ENCODE measurements at regions not wholly inside any gene's neighbourhood (a gene's known extent, or its start where the extent isn't known, plus 50 kb on each side); places are given as distances from the start of the nearest gene placed in this dataset.

DNA sequence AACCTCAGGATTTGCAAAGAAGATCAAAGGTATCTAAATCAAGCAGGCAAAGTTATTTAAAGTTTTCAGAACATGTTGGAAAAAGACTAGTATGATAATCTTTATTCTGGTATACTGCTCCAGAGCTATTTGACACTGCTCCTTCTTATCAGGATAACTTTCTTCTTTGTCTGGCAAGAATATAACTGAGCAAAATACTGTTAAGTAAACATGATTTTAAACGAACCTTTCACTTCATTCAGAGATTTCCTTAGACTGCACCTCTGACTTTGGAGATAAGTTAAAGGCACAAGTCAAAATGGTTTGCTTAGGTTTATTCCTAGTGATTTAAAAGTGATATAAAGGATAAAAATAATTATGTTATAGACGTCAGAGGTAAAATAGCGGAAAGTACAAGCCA lies 103.9 kb upstream of the CCDC190 start:
- DNase-seq: no peak

DNA sequence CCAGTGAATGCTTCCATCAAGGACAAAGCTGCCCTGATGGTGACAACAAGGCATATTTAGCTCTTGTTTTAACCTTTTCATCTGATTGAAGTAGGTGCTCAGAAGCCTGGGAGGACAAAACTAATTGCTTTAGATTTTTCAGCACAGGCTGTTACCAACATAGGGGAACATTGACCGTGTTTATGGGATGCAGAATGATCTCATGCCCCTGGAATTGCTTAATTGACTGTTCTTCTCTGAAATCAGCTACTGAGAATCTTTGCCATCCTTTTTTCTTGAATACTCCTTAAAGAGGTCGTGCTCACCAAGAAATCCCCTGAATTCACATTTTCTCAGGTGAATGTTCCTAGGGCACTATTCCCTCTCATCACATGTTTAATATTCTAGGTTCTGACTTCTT lies 95.9 kb upstream of the CCDC190 start:
- DNase-seq: no peak

DNA sequence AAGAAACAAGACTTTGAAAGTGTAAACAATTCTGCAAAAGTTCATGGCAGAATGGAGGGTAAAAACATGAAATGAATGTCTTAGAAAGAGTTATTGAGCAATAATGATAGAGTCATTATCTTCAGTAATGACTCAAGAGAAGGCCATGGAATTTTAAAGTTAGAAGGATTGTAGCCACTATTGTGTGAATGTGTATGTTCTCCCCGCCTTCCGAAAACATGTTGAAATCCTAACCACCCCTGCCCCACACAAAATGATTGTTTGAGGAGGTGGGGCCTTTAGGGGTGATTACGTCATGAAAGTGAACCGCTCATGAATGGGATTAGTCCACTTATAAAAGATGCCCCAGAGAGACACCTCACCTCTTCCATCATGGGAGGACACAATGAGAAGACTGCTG lies 93.8 kb upstream of the CCDC190 start:
- no peak for DNase-seq

DNA sequence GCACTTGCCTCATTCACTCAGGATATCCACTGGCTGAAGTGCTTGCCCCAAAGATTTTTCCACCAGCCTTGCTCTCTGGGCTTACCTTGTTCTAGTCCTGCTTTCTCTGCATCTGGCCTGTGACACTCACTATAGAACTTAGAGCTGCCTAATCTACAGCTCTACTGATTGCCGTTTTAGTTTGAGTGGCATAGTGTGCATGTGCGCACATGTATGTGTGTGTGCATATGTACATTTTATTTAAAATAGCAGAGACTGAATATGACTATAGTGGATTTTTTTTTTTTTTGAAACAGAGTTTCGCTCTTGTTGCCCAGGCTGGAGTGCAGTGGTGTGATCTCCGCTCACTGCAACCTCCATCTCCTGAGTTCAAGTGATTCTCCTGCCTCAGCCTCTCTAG lies 92.0 kb upstream of the CCDC190 start:
- DNase-seq: no peak

DNA sequence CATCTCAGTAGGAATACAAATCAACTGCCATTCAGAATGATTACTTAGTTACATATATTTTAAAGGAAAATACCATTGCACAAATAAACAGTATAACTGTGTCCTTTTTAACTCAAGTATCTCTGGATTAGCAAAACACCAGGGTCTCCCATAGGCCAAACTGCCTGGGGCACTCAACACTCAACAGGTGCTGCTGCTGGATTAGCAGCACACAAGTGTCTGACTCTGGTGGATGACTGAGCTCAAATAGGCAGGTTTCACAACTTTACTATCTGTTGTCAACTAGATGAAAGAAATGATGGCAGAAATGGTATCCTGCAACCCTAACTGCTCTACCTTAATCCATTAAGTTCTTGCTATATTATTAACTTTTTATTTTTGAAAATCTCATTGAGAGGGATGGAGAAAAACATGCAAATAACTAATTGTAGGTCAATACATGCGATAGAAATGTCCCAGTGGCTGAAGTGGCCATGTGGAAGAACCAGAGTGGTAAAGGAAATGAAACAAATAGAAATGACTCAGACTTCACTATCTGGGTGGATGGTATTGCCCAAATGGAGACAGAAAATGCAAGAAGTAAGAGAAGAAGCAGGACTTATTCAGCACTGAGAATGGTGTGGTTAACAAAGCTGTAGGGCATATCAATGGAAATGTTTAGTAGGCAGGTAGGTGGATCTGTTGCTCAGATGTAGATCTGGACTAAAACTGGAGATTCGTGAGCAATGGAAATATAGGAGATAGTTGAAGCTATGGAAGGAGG lies 90.8 kb upstream of the CCDC190 start:
- no peak for DNase-seq

DNA sequence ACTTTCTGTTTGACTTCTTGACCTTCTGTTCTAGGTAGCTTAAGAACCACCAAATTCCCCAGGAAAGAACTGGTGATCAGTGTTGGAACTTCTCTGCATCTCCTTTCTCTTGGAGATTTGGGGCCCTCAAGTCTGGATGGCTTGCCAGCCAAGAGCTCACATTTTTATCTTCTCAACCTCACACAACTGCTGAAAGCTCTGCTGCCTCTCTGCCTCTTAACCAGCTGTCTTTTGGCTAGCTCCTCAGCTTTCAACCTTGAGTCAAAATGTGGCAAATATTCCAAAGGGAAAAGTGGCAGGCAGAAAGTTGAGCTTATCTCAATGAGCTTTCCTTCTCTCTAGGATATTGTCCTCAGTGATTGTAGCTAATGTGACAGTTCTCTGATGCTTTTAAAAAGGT lies 89.2 kb upstream of the CCDC190 start:
- DNase-seq: no peak

DNA sequence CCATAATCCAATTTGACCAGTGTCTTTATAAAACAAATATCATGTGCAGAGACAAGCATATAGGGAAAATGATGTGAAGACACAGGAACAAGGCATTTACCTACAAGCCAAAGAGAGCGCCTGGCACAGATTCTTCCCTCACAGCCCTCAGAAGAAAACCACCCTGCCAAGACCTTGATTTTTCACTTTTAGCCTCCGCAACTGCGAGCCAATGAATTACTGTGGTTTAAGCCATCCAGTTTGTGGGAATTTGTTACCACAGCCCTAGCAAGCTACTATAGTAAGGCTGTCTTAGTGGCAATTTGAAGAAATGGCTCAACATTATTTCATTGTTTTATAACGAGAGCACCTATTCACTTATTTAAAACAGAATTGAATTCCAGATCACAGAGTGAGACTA lies 85.7 kb upstream of the CCDC190 start:
- DNase-seq: no peak

DNA sequence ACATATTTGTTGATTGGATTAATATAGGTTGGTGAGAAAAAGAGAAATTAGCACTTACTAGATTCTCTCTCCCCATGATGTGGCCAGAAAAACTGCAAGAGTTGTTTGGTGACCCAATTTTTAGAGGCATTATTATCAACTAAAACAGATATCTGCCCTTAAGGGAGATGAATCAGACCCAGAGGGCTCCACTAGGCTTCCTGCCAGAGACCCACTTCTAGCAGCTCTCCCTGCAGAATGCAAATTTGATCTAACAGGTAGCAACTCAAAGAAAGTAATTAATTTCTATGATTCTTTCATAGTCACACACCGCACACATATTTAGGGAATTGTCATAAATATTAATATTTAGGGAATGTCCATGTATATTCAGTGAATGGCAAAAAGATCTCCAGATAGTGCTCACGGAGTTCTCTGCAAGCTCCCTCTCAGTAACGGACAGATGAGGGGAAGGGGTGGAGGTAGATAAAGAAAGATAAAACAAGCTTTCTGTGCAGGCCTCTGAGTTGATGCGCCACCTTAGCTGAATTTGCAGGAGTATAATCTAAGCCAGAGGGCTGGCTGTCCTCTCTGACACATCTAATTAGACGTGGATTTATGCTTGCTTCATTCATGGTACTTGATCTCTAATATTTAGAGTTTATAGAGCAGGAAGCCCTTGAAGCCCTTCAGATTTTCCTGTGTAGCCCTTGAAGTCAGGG lies 84.1 kb upstream of the CCDC190 start:
- DNase-seq: no peak

DNA sequence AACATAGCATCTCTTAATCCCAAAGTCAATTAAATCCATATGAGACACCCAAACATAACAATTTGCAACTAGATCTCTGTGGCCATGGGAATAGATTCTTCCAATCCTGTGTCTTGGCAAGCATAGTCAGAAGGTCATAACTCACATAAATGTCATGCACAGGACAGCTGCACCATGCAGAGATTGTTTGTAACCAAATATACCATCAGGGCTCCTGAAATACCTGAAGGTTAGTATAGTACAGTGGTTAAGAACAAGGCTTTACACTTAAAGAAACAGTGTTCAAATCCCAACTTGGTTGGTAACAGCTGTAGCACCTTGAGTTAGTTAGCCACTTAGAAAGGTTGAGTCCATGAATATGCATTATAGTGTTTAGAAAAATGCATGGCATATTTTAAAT lies 82.6 kb upstream of the CCDC190 start:
- DNase-seq: no peak

DNA sequence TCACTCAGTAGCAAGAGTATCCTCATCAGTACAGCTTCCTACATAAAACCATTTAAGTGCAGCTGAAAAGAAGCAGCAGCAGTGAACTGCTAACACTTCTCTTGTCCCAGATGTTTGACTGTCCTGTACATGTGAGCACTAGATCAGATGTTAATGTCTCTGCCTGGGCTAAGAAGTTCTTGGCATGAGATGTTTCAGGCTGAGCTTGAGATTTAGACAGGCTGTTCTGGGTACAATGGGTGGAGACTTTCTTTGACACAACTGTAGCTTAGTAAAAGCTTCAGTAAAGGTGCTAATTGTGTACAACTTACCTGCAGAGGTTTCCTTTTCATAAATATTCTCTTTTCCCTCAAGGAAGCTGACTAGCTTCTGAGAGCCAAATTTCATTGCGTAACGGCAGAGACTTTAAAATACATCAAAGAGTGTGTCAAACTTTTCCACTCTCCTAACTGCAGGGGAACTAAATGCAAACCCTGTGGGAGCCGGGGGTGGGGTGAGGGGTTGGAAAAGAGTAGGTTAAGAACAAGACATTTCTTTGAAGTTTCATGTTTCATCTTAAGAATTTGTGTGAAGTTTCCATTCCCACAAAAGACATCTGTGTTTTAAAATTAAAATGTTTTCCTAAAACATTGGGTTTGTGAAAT lies 82.1 kb upstream of the CCDC190 start:
- no peak for DNase-seq

DNA sequence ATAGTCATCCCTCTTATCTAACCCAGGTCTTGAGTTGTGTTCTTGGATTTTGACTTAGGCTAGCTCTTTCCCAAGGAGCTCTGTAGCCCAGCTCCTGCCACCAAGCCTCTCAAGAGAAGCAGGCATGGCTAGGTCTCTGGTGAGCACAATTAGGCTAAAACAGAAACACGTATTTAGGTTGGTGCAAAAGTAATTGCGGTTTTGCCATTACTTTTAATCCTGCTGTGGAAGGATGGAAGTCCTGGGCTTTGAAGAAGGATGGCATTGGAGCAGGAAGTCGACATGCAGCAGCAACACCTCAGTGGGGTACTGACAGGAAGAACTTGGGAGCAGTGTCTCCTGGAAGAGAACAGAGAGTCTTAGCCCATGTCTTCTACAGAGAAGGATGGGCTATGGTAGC lies 80.0 kb upstream of the CCDC190 start:
- DNase-seq: no peak

DNA sequence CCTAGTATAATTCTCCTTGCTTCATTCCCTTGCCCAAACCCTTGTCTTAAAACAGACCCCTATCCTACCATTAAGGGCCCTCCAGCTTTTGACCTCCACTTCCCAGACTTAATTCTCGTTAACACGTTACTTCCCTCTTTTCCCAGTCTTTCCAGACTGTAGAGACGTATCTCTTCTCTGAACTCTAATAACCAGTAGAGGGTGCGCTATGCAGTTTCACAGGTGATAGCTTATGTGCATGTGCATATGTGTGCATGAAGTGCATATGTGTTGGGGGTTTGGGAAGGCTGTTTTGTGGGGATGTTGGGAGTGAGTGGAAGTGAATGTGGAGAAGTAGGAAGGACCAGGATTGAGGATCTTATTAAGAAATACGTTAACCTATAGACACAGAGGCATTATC lies 78.1 kb upstream of the CCDC190 start:
- DNase-seq: no peak

DNA sequence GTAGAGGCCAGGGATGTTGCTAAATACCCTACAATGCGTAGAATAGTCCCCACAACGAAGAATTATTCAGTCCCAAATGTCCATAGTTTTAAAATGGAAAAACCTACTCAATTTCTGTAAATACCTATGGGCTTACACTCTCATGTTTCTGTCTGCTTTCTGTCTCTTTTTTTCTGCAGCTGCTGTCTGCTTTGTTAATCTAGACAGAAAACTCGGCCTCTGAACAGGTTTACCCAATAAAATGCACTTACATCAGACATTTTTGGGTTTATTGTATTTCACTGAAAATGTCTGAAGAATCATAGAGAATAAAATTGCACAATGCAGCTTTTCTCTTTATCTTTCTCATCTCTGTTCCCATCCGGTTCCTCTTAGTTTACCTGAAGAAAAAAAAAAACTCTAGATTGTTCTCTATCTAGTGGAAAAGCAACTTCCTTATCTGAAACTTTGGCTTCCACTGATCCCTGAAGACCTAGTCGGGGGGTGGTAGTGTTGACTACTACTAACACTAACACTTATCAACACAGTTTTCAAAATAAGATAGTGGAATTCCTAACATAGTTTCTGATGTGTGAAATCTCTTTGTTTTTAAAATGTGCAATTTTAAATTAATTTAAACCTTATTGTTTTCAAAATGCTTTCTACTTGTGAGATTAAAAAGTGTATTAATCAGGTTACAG lies 76.9 kb upstream of the CCDC190 start:
- no peak for DNase-seq

DNA sequence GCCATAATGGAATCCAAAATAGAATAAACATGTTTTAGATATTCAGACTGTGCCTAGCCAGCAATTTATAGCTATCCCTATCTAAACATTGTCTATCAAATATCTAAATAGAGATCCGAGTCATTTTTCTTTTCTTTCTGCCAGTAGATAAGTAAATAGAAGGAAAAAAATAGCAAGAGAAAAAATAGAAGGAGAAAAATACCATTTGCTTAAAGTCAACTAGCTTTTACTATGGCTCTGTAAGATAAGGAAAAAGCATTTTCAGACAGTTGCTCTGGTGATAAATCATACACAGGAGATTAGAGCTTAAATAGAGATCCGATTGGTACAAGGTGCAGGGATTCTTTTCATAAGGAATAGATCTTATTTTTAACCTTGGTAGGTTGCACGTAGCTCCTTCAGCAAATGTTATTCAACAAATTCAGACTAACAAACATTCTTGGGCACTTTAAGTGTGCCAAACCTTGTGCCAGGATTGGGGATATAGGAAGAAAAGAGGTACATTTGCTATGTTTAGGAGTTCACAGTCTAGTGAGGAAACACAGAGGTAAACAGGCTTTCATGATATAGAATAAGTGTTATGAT lies 70.1 kb upstream of the CCDC190 start:
- no peak for DNase-seq

DNA sequence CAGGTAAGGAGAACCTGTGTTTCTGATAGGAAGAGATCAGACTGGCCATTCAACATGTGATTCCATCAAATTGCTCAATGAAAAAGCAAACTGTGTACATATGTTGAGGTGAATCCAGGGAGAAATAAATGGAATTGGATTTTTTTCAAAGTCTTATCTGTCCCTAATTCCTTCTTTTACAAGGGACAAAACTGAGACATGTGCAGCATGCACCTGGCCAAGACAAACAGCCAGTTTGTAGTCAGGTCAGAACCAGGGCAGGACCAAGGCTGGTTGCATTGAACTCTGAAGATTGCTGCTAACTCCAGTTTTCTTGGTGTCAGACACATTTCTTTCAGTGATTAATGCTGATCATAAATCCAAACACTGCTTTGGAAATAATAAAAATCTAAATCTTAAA lies 69.6 kb upstream of the CCDC190 start:
- no peak for DNase-seq

DNA sequence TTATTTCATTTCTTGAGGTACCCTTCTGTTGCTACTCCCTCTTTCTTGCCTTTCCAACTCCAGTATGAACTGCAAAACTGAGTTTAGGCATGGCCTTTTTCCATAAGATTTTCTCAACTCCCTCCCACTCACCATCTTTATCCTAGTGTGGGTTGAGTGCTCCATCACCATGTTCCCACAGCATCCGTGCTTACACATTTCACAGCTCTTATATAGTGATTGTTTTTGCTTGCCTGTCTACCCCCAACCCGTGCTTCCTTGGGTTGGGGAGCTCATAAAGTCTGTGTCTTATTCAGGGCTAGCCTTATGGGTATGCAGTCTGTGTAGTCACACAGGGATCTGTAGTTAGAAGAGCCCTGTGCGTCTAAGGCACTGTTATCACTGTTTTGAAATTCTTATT lies 68.2 kb upstream of the CCDC190 start:
- no peak for DNase-seq

DNA sequence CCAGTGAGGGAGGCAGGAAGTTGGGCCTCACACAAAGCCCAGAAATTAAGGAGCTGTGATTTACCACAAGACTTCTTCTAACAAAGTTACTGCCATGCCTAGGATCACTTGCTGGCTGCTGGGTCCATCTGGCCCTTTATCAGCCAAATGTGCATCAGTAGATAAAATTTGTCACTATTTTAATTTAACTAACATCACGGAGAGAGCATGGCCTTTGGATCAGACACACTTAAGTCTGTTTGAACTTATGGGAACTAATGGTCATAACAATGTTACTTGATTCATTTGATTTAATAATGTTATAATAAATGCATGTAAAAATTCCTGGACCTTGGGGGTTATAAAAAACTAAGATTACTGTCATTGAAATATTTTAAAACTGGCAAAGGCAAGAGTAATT lies 67.2 kb upstream of the CCDC190 start:
- no peak for DNase-seq

DNA sequence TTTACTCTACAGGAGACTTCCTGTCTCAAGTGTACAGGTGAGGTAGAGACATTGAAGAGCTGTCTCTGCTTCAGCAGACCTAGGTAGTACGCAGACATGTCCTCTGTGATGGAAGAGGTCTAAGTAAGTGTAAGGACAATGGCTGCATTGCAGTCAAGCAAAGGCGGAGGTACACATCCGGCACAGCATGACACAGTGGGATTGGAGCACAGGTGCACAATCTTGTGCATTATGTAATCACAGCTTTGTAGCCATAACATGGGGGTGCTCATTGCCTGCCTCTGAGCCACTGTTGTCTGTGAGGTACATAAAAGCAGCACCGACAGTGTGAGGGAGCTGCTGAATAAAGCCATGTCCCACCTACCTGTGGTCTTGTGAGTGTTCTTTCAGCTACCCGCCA lies 66.4 kb upstream of the CCDC190 start:
- DNase-seq: no peak

DNA sequence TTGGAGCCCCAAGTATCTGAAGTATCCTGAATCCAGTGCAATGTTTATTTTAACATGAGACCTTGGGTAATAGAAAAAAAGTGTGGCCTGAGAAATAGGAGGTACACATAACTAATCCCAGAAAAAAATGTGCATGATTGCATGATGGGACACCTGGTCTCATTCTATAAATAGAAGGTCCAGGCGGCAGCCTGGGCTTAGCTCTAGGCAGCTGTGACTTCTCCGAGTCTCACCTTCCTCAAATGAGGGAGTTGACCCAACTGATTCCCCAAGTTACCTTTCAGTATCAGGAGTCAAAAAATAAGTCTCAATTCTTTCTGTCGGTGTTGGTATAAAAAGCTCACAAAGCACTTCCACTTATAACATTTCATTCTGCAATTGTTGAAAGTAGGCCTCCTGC lies 65.9 kb upstream of the CCDC190 start:
- no peak for DNase-seq

DNA sequence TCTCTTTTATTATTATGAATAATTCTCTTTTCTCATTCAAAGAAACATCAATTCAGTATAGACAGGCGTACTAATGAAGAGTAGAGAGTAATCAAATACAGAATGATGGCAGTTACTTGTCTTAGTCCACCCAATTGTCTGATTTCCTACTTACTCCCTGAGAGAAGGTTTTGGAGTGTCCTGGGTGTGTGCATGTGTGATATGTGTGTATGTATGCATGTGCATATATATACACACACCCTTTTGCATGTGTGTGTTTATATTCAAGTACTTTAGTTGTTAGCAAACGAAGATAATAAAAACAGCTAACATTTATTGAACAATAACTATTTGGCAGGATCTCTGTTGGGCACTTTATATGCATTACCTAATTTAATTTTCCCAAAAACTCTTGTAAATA lies 63.2 kb upstream of the CCDC190 start:
- DNase-seq: no peak

DNA sequence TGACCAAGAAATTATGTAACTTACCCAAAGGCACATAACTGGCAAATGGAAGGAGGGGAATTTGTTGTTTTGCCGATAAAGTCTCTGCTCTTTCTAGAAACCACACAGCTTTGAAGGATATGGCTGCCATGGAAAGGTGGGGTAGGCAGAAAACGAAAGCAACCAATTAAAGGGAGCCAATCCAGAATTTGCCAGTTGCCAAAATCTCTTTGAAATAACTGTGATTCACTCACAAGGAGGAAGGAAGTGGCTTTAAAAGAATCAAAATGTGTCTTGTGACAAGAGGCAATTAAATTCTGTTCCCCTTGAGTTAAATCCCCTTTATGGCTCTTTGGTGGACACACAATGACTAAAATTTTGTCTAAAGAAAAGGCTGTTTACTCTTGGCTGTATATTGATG lies 61.2 kb upstream of the CCDC190 start:
- no peak for DNase-seq

DNA sequence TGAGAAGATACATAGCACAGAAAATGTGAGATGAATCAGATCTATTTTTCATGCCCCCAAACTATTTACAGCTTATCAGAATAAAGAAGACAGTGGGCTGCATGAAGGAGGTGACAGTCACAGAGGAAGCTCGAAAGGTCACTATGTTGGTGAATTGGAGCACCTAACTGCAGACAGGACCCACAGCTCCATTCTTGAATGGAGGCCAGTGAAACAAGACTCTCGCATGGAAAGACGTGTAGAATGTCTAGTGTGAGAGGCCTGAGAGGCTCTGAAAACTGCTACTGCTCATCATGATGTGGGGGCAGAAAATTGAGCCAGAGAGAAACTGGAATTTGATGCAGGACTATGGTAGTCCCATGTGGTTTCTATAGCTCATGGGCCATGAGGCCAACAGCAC lies 60.3 kb upstream of the CCDC190 start:
- no peak for DNase-seq

DNA sequence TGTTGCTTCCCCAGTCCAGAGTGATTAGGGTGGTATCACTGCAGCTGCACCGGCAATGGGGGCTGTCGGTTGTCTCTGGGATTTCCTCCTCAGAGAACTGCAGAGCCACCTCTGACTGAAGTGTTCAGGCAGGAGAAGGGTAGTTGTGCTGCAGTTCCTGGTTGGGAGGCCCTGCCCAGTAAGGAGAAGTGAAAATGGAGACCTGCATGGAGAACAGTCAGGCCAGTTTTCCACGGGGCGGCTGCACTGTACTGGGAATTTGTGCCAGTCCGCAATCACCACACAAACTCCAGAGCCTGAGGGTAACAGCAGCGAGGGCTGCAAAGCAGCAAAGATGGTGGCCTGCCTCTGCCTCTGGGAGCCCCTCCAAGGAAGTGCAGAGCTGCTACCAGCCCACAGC lies 58.1 kb upstream of the CCDC190 start:
- DNase-seq: no peak
